Esophagus muscularis mucosa (tissue), 4 donors: ENCODE measurements at regions not wholly inside any gene's neighbourhood (a gene's known extent, or its start where the extent isn't known, plus 50 kb on each side); places are given as distances from the start of the nearest gene placed in this dataset.

Source experiments
- CTCF ChIP-seq, 3 experiments: fragments of 200-600 bp in 2 of 3; fragments of 450-650 bp in 1 of 3; sonication (generic) in 2 of 3; IDR thresholded peaks; one replicate each; pipeline ENCODE4 v1.5.1; 2017 to 2019; ENCODE audit warnings: antibody characterized with exemption in 3 of 3, mild to moderate bottlenecking in 2 of 3, moderate library complexity in 1 of 3
- EP300 ChIP-seq: sonication (generic); formaldehyde crosslinking; IDR thresholded peaks from one replicate; pipeline ENCODE4 v1.6.1; 2017; ENCODE audit warnings: antibody characterized with exemption
- POLR2A ChIP-seq: fragments of 450-650 bp; IDR thresholded peaks from one replicate; pipeline ENCODE4 v1.6.1; 2017; ENCODE audit warnings: antibody characterized with exemption, moderate library complexity, mild to moderate bottlenecking, low read depth
- POLR2AphosphoS5 ChIP-seq, 2 donors: sonication (generic); formaldehyde crosslinking; IDR thresholded peaks; one replicate each; pipeline ENCODE4 v1.6.1; 2017; ENCODE audit warnings: antibody characterized with exemption in 2 of 2

GRCh38 chr2:128798502-128799283 is 480.0 kb upstream of the HS6ST1 start:
- TF ChIP-seq CTCF (IDR thresholded peaks at IDR 0.05) (no peak), EP300 (no peak), POLR2A (no peak), POLR2AphosphoS5 (IDR thresholded peaks at IDR 0.05) (no peak)
